ENCODE measurements at regions not wholly inside any gene's neighbourhood (a gene's known extent, or its start where the extent isn't known, plus 50 kb on each side); places are given as distances from the start of the nearest gene placed in this dataset.

DNA sequence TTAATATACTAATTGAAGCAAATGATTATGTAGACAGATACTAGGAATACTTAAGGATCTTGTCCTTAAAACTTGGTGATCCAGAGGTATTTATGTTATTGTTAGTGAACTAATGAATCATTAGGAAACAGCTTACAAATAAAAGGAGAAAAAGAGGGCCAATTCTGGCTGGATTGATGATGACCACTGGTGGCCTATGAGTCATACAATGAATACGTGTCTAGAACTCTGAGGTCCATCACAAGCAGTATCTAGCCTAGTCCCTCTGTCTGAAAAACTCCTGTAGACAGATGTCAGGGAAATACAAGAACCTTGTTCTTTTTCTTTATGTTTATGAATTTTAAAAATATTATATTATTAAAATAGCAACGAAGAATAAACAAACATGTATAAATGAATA, 51.7 kb upstream of the RTL1 start:
- Histone ChIP-seq H3K9me3 (ENCODE audit: control insufficient read depth, low read length) (no peaks in the 10 kb centered on the region), H3K27me3 (ENCODE audit: control insufficient read depth, insufficient read depth) (no peaks in the 10 kb centered on the region), H3K27ac (ENCODE audit: low read length) (no peak overlapping the region), H3K4me1 (ENCODE audit: control insufficient read depth, insufficient read depth, low read length) (no peaks in the 10 kb centered on the region), H3K4me3 (ENCODE audit: low read length) (no peak overlapping the region)
- ATAC-seq (no peak), DNase-seq (no peak)
- WGBS = 61% methylated on average over 2 of the region's 2 CpGs
- intact Hi-C loops (cut with DNase I) = no loop called here

DNA sequence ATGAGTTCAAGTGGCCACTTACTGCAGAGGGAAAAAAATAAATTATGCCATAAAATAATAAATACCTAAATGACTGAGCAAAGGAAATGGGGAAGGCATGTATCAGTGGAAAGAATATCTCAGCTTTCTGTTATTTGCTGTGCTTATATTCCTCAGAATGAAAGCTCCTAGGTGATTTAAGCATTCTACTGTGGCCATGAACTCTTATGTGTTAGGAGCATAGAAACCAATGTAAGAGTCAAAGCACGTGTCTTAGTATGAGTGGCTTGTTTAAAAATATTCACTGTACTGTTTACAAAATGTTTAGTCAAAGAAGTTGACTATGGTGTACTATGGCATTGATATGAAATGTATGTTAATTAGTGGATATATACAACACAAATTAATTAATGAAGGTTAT, 59.0 kb upstream of the RTL1 start:
- Histone ChIP-seq H3K4me3 (ENCODE audit: low read length) (no peak overlapping the region), H3K27ac (ENCODE audit: low read length) (no peak overlapping the region), H3K4me1 (ENCODE audit: control insufficient read depth, insufficient read depth, low read length) (no peaks in the 10 kb centered on the region), H3K9me3 (ENCODE audit: control insufficient read depth, low read length) (no peaks in the 10 kb centered on the region), H3K27me3 (ENCODE audit: control insufficient read depth, insufficient read depth) (no peaks in the 10 kb centered on the region)
- 37% methylated on average over 1 of the region's 1 CpG for WGBS
- intact Hi-C loops (cut with DNase I) = no loop called here
- no peak for ATAC-seq
- DNase-seq = no peak

DNA sequence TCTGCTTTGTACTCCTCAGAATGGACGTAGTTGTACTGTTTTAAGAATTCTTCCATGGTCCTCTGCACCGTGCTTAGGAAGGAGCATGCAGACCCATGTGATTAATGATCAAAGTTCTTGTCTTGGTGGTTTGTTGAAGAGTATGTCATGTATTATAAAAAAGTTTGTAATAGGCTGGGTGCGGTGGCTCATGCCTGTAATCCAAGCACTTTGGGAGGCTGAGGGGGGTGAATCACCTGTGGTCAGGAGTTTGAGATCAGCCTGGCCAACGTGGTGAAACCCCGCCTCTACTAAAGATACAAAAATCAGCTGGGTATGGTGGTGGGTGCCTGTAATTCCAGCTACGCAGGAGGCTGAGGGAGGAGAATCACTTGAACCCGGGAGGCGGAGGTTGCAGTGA, 61.8 kb upstream of the RTL1 start:
- Histone ChIP-seq H3K9me3 (ENCODE audit: control insufficient read depth, low read length) (no peaks in the 10 kb centered on the region), H3K27me3 (ENCODE audit: control insufficient read depth, insufficient read depth) (no peaks in the 10 kb centered on the region), H3K27ac (ENCODE audit: low read length) (no peak overlapping the region), H3K4me3 (ENCODE audit: low read length) (no peak overlapping the region), H3K4me1 (ENCODE audit: control insufficient read depth, insufficient read depth, low read length) (no peaks in the 10 kb centered on the region)
- DNase-seq = no peak
- 88% methylated on average over 8 of the region's 8 CpGs for WGBS
- no peak for ATAC-seq
- intact Hi-C loops (cut with DNase I) = no loop called here

DNA sequence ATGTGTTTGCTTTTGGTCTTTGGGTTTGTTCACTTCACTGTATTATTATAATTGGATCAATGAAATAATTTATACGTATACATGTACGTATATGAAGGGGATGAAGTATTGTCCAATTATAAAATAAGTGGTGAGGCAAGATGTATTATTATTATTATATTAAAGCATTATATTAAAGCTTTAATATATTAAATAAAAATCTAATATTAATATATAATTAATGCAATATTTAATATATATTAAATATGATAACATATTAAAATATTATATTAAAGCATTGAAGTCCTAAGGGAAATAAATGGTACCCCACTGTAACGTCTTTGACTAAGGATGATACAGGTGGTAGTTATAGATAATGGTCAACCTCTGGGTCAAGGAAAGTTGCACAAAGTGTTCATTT, 63.7 kb upstream of the RTL1 start:
- WGBS = 76% methylated on average over 3 of the region's 3 CpGs
- H3K9me3 ChIP-seq (ENCODE audit: control insufficient read depth, low read length) = no peaks in the 10 kb centered on the region

DNA sequence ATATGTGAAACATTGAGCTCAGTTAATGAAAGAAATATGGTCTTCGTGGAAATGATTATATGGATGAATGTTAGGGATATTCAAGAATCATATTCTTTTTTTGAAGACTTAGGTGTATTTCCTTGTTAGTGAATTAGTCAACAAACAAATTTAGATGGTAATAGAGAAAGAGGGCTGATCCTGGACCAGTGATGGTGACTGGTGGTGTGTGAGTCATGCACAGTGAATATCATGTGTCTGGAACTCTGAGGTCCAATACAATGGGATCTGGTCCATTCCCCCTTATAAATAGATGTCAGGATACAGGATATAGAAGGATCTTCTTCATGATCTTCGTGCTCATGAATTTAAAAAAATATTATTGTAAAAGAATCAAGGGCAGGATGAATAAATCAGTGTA, 64.4 kb upstream of the RTL1 start:
- intact Hi-C loops (cut with DNase I) = no loop called here
- Histone ChIP-seq H3K4me3 (ENCODE audit: low read length) (no peak overlapping the region), H3K9me3 (ENCODE audit: control insufficient read depth, low read length) (no peaks in the 10 kb centered on the region), H3K27me3 (ENCODE audit: control insufficient read depth, insufficient read depth) (no peaks in the 10 kb centered on the region), H3K4me1 (ENCODE audit: control insufficient read depth, insufficient read depth, low read length) (no peaks in the 10 kb centered on the region), H3K27ac (ENCODE audit: low read length) (no peak overlapping the region)
- 75% methylated on average over 2 of the region's 2 CpGs for WGBS
- DNase-seq (no peak), ATAC-seq (no peak)

More for the DNA sequence above, 63.7 kb upstream of the RTL1 start:
- Histone ChIP-seq H3K4me3 (ENCODE audit: low read length) (no peak overlapping the region), H3K27ac (ENCODE audit: low read length) (no peak overlapping the region), H3K4me1 (ENCODE audit: control insufficient read depth, insufficient read depth, low read length) (no peaks in the 10 kb centered on the region), H3K27me3 (ENCODE audit: control insufficient read depth, insufficient read depth) (no peaks in the 10 kb centered on the region)
- ATAC-seq (no peak), DNase-seq (no peak)
- intact Hi-C loops (cut with DNase I) = no loop called here

DNA sequence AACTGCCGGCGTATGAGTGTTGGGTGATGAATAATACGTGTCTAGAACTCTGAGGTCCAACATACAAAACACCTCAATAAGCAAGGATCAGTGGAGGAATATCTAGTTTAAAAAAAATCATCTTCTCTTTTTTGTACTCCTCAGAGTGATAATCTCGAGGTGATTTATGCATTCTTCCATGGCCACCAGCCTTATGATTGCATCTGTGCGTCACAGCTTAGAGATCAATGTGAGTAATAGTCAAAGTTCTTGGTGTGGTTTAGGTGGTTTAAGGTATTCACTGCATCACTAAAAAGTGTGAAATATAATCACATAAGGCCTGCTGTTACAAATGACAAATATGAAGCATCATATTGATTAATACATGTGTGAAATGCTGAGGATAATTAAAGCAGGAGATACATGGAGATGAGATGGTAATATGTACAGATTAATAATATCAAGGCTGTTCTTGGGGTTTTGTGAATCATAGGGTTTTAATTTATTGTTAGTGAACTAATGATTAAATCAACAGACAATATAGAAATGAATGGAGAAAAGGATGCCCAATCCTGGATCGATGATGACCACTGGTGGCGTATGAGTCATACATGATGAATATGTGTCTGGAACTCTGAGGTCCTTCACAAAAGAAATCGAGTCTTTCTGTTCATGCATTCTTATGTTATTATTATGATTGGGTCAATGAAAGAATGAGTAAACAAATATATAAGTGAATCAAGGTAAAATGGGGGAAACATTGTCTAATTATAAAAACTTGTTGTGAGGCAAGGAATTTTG, 68.8 kb upstream of the RTL1 start:
- no peak for ATAC-seq
- H3K27me3 ChIP-seq (ENCODE audit: control insufficient read depth, insufficient read depth) = no peaks in the 10 kb centered on the region
- intact Hi-C loops (cut with DNase I) = no loop called here
- H3K9me3 ChIP-seq (ENCODE audit: control insufficient read depth, low read length) = no peaks in the 10 kb centered on the region
- H3K4me3 ChIP-seq (ENCODE audit: low read length) = no peak overlapping the region
- H3K4me1 ChIP-seq (ENCODE audit: control insufficient read depth, insufficient read depth, low read length) = no peaks in the 10 kb centered on the region
- 88% methylated on average over 8 of the region's 8 CpGs for whole genome bisulfite sequencing
- H3K27ac ChIP-seq (ENCODE audit: low read length) = no peak overlapping the region
- DNase-seq = no peak

DNA sequence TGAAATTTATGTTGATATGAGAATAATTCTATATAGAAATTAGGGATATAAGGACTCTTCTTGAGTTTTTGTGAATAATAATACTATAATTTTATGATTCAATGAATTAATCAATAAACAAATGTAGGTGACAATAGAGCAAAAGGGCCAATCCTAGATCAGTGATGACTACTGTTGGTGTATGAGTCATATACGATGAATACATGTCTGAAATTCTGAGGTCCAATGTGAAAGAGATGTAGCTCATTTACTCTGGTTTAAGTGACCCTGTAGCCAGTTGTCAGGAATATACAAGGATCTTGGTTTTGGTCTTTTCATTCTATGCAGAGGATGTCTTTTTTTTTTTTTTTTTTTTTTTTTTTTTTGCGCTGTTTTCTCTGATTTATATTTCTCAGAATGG, 72.1 kb upstream of the RTL1 start:
- Histone ChIP-seq H3K4me3 (ENCODE audit: low read length) (no peak overlapping the region), H3K4me1 (ENCODE audit: control insufficient read depth, insufficient read depth, low read length) (no peaks in the 10 kb centered on the region), H3K27me3 (ENCODE audit: control insufficient read depth, insufficient read depth) (no peaks in the 10 kb centered on the region), H3K27ac (ENCODE audit: low read length) (no peak overlapping the region), H3K9me3 (ENCODE audit: control insufficient read depth, low read length) (no peaks in the 10 kb centered on the region)
- no peak for DNase-seq
- WGBS = 92% methylated on average over 2 of the region's 2 CpGs
- intact Hi-C loops (cut with DNase I) = no loop called here
- no peak for ATAC-seq

DNA sequence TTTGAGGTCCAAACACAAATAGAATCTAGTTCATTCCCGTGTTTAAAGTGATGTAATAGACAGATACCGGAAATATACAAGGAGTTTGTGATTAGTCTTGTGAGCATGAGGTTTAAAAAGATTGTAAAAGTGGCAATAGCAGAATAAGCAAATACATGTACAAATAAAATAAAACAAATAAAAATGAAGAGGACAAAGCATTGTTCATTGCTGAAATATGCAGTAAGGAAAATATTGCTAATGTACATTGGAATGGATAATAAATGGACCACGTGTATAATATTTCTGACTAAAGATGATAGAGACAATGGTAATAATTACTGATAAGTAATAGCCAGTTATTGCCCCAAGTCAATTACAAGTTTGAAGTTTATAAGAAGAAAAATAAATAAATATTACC, 75.6 kb upstream of the RTL1 start:
- Histone ChIP-seq H3K4me3 (ENCODE audit: low read length) (no peak overlapping the region), H3K4me1 (ENCODE audit: control insufficient read depth, insufficient read depth, low read length) (no peaks in the 10 kb centered on the region), H3K9me3 (ENCODE audit: control insufficient read depth, low read length) (no peaks in the 10 kb centered on the region), H3K27ac (ENCODE audit: low read length) (no peak overlapping the region), H3K27me3 (ENCODE audit: control insufficient read depth, insufficient read depth) (no peaks in the 10 kb centered on the region)
- 53% methylated on average over 3 of the region's 3 CpGs for WGBS
- no peak for DNase-seq
- intact Hi-C loops (cut with DNase I) = no loop called here
- no peak for ATAC-seq

DNA sequence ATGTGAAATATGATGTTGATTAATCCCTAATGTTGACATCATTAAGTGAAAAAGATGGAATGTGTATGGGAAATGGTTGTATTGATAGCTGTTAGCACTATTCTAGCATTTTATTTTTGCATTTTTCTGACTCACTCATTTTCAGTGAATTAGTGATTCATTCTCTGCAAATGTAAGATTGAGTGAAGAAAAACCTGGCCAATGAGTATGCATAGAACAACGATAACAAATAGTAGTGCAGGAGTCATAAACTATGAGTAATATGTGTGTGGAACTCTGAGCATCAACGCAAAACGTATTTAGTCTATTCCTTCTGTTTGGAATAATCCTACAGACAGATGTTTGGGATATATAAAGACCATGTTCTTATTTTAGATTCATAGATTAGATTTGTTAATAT, 76.3 kb upstream of the RTL1 start:
- Histone ChIP-seq H3K4me1 (ENCODE audit: control insufficient read depth, insufficient read depth, low read length) (no peaks in the 10 kb centered on the region), H3K27me3 (ENCODE audit: control insufficient read depth, insufficient read depth) (no peaks in the 10 kb centered on the region), H3K27ac (ENCODE audit: low read length) (no peak overlapping the region), H3K4me3 (ENCODE audit: low read length) (no peak overlapping the region), H3K9me3 (ENCODE audit: control insufficient read depth, low read length) (no peaks in the 10 kb centered on the region)
- DNase-seq (no peak), ATAC-seq (no peak)
- intact Hi-C loops (cut with DNase I) = no loop called here
- WGBS = 87% methylated on average over 3 of the region's 3 CpGs

DNA sequence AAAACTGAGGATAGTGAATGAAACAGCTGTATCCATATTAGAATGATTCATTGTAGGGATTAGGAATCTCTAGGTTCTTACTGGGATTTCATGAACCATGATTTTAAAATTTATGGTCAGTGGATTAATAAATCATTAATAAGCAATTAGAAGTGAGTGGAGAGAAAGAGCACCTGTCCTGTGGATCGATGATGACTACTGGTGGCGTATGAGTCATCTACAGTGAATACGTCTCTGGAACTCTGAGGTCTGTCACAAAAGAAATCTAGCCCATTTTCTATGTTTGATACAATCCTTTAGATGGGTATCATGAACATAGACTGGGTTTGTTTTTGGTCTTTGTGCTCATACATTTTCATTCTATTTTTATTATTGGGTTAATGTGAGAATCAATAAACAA, 77.3 kb upstream of the RTL1 start:
- H3K9me3 ChIP-seq (ENCODE audit: control insufficient read depth, low read length) = no peaks in the 10 kb centered on the region
- intact Hi-C loops (cut with DNase I) = no loop called here
- no peak for DNase-seq
- H3K27ac ChIP-seq (ENCODE audit: low read length) = no peak overlapping the region
- WGBS = 91% methylated on average over 3 of the region's 3 CpGs
- no peaks in the 10 kb centered on the region for H3K27me3 ChIP-seq (ENCODE audit: control insufficient read depth, insufficient read depth)
- ATAC-seq = no peak
- H3K4me1 ChIP-seq (ENCODE audit: control insufficient read depth, insufficient read depth, low read length) = no peaks in the 10 kb centered on the region
- no peak overlapping the region for H3K4me3 ChIP-seq (ENCODE audit: low read length)

DNA sequence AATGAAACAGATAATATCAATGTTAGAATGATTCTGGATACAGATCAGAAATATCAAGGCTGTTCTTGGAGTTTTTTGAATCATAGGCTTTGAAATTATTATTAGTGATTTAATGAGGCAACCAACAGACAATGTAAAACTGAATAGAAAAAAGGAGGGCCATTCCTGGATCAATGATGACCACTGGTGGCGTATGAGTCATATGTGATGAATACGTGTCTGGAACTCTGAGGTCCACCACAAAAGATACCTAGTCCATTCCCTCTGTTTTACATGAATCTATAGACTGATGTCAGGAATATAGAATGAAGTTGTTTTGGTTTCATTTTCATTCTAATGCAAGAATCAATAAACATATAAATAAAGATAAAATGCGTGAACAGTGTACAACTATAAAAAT, 78.3 kb upstream of the RTL1 start:
- H3K4me1 ChIP-seq (ENCODE audit: control insufficient read depth, insufficient read depth, low read length) = no peaks in the 10 kb centered on the region
- H3K27me3 ChIP-seq (ENCODE audit: control insufficient read depth, insufficient read depth) = no peaks in the 10 kb centered on the region
- WGBS = 82% methylated on average over 3 of the region's 3 CpGs
- ATAC-seq = no peak
- no peak overlapping the region for H3K4me3 ChIP-seq (ENCODE audit: low read length)
- intact Hi-C loops (cut with DNase I) = no loop called here
- DNase-seq = no peak
- no peak overlapping the region for H3K27ac ChIP-seq (ENCODE audit: low read length)
- H3K9me3 ChIP-seq (ENCODE audit: control insufficient read depth, low read length) = no peaks in the 10 kb centered on the region

DNA sequence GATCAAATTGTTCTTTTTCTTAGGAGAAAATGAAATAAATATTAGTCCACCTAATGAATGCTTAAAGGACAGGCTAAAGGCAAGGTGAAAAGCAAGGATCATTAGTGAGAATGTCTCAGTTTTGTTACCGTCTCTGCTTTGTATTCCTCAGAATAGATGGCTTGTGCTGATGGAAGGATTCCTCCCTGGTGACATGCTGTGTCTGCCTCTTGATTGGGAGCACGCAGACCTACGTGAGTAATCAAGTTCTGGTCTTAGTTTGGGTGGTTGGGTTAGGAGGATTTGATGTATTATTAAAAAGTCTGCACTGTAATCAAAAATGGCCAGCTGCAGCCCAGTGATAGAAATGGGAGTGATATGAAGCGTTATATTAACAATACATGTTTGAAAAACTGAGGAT, 78.8 kb upstream of the RTL1 start:
- Histone ChIP-seq H3K9me3 (ENCODE audit: control insufficient read depth, low read length) (no peaks in the 10 kb centered on the region), H3K27me3 (ENCODE audit: control insufficient read depth, insufficient read depth) (no peaks in the 10 kb centered on the region), H3K4me3 (ENCODE audit: low read length) (no peak overlapping the region), H3K4me1 (ENCODE audit: control insufficient read depth, insufficient read depth, low read length) (no peaks in the 10 kb centered on the region), H3K27ac (ENCODE audit: low read length) (no peak overlapping the region)
- DNase-seq (no peak), ATAC-seq (no peak)
- WGBS = 73% methylated on average over 4 of the region's 4 CpGs
- intact Hi-C loops (cut with DNase I) = no loop called here
